Mesendoderm (in vitro differentiated cells): ENCODE measurements at regions not wholly inside any gene's neighbourhood (a gene's known extent, or its start where the extent isn't known, plus 50 kb on each side); places are given as distances from the start of the nearest gene placed in this dataset.

Experiments
- DNase-seq: peaks from one replicate; pipeline ENCODE4 v3.0.0; 2013
- H2AK5ac ChIP-seq: 2 replicates; pipeline ENCODE4 v1.6.1; 2013; ENCODE audit warnings: low read length, inconsistent platforms
- H2BK120ac ChIP-seq: 2 replicates; pipeline ENCODE4 v1.6.1; 2013; ENCODE audit warnings: low read depth, mild to moderate bottlenecking, low read length, moderate library complexity, mixed read lengths
- H2BK15ac ChIP-seq: replicated peaks from 2 replicates; pipeline ENCODE4 v1.6.1; 2013; ENCODE audit warnings: low read depth, mild to moderate bottlenecking, moderate library complexity
- H2BK5ac ChIP-seq: 2 replicates; pipeline ENCODE4 v1.6.1; 2013; ENCODE audit warnings: low read length, inconsistent platforms
- H3K18ac ChIP-seq: 2 replicates; pipeline ENCODE4 v1.6.1; 2013; ENCODE audit warnings: mild to moderate bottlenecking, low read length, mixed read lengths
- H3K23ac ChIP-seq: one replicate; pipeline ENCODE4 v1.6.1; 2013; ENCODE audit warnings: low read length
- H3K27ac ChIP-seq: 2 replicates; pipeline ENCODE4 v1.5.1; 2013; ENCODE audit warnings: low read depth, mild to moderate bottlenecking, inconsistent platforms, low read length, moderate library complexity
- H3K27me3 ChIP-seq: 2 replicates; pipeline ENCODE4 v1.6.1; 2013; ENCODE audit warnings: low read length, control low read depth, mild to moderate bottlenecking, inconsistent platforms; ENCODE audit not compliant: insufficient read depth, poor library complexity
- H3K36me3 ChIP-seq: 2 replicates; pipeline ENCODE4 v1.6.1; 2013; ENCODE audit warnings: low read length, inconsistent platforms; ENCODE audit not compliant: control insufficient read depth, insufficient read depth
- H3K4ac ChIP-seq: one replicate; pipeline ENCODE4 v1.6.1; 2013; ENCODE audit warnings: low read depth, mild to moderate bottlenecking, low read length, moderate library complexity
- H3K4me1 ChIP-seq: 2 replicates; pipeline ENCODE4 v1.6.1; 2013; ENCODE audit warnings: low read depth, low read length, inconsistent platforms; ENCODE audit not compliant: control insufficient read depth
- H3K4me2 ChIP-seq: 2 replicates; pipeline ENCODE4 v1.6.1; 2013; ENCODE audit warnings: low read length
- H3K4me3 ChIP-seq: 2 replicates; pipeline ENCODE4 v1.5.1; 2013; ENCODE audit warnings: mild to moderate bottlenecking, low read length
- H3K56ac ChIP-seq: one replicate; pipeline ENCODE4 v1.6.1; 2013; ENCODE audit warnings: low read length
- H3K79me1 ChIP-seq: 2 replicates; pipeline ENCODE4 v1.6.1; 2013; ENCODE audit warnings: low read length, inconsistent platforms
- H3K79me2 ChIP-seq: 2 replicates; pipeline ENCODE4 v1.6.1; 2013; ENCODE audit warnings: mild to moderate bottlenecking, low read length; ENCODE audit not compliant: control insufficient read depth, insufficient read depth
- H3K9ac ChIP-seq: 2 replicates; pipeline ENCODE4 v1.6.1; 2013; ENCODE audit warnings: low read length, inconsistent platforms
- H4K5ac ChIP-seq: one replicate; pipeline ENCODE4 v1.6.1; 2013; ENCODE audit warnings: low read length
- H4K8ac ChIP-seq: one replicate; pipeline ENCODE4 v1.6.1; 2013; ENCODE audit warnings: low read depth, mild to moderate bottlenecking, control low read depth, low read length, moderate library complexity
- WGBS: extraction: QIAGEN DNeasy Blood & Tissue Kit; methylation state at CpG from one replicate; pipeline ENCODE4 v1.1.7; 2013; ENCODE audit warnings: low lambda C conversion rate, missing lambda C conversion rate; ENCODE audit not compliant: insufficient coverage; ENCODE audit errors: extremely low coverage; 5-methylcytosine and 5-hydroxymethylcytosine counted together

DNA sequence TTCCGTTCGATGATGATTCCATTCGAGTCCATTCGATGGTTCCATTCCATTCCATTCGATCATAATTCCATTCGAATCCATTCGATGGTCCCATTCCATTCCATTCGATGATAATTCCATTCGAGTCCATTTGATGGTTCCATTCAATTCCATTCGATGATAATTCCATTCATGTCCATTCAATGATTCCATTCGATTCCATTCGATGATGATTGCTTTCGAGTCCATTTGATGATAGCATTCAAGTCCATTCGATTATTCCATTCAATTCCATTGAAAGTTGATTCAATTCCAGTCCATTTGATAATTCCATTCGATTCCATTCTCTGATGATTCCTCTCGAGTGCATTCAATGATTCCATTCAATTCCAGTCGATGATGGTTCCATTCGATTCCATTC is 3895.3 kb downstream of the SRGAP2C start:
- Histone ChIP-seq H2BK5ac (no peak overlapping the region), H3K4me2 (no peak overlapping the region), H3K36me3 (no peaks in the 10 kb centered on the region), H3K56ac (no peak overlapping the region), H4K5ac (no peak overlapping the region), H3K18ac (no peak overlapping the region), H2AK5ac (no peak overlapping the region), H3K4ac (no peak overlapping the region), H3K9ac (no peak overlapping the region), H3K4me3 (peak overlapping the region; percentile 3), H2BK15ac (no peak overlapping the region), H3K27me3 (no peaks in the 10 kb centered on the region), H2BK120ac (no peak overlapping the region), H3K79me1 (no peaks in the 10 kb centered on the region), H3K79me2 (no peaks in the 10 kb centered on the region), H3K4me1 (no peaks in the 10 kb centered on the region), H3K23ac (no peak overlapping the region), H3K27ac (no peak overlapping the region), H4K8ac (no peak overlapping the region)
- DNase-seq = no peak
- 100% methylated on average over 4 of the region's 18 CpGs for WGBS

DNA sequence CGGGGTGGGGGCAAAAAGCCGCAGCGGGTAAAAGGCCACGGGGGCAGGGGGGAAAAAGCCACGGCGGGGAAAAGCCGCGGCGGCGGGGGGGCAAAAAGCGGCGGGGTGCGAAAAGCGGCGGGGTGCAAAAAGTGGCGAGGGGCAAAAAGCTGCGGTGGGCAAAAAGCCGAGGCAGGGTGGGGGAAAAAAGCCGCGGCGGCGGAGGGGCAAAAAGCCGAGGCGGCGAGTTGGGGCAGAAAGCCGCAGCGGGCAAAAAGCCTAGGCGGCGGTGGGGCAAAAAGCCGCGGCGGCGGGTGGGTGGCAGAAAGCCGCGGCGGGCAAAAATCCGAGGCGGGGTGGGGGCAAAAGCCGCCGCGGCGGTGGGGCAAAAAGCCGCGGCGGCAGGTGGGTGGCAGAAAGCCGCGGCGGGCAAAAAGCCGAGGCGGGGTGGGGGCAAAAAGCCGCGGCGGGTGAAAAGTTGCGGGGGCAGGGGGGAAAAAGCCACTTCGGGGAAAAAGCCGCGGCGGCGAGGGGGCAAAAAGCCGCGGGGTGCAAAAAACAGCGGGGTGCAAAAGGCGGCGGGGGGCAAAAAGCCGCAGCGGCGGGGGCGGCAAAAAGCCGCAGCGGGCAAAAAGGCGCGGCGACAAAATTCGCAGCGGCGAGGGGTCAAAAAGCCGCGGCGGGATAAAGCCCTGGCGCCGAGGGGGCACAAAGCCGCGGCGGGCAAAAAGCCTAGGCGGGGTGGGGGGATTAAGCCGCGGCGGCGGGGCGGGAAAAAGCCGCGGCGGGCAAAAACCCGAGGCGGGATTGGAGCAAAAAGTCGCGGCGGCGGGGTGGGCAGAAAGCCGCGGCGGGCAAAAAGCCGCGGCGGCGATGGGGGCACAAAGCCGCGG is 3901.2 kb downstream of the SRGAP2C start:
- H2BK5ac ChIP-seq = no peak overlapping the region
- no peak overlapping the region for H3K18ac ChIP-seq
- no peak overlapping the region for H3K56ac ChIP-seq
- H2BK15ac ChIP-seq = no peak overlapping the region
- H3K9ac ChIP-seq = no peak overlapping the region
- WGBS = no CpG with 5 or more reads among the region's 108 CpGs
- H3K27ac ChIP-seq = no peak overlapping the region
- no peaks in the 10 kb centered on the region for H3K27me3 ChIP-seq
- no peak for DNase-seq
- H3K36me3 ChIP-seq = no peaks in the 10 kb centered on the region
- H3K79me2 ChIP-seq = no peaks in the 10 kb centered on the region
- H3K23ac ChIP-seq = no peak overlapping the region
- H4K8ac ChIP-seq = no peak overlapping the region
- no peaks in the 10 kb centered on the region for H3K4me1 ChIP-seq
- H2BK120ac ChIP-seq = no peak overlapping the region
- H2AK5ac ChIP-seq = no peak overlapping the region
- no peaks in the 10 kb centered on the region for H3K79me1 ChIP-seq
- H3K4ac ChIP-seq = no peak overlapping the region
- H4K5ac ChIP-seq = no peak overlapping the region
- H3K4me3 ChIP-seq = no peak overlapping the region
- no peak overlapping the region for H3K4me2 ChIP-seq

- Histone ChIP-seq H3K4ac (no peak overlapping the region), H2BK15ac (no peak overlapping the region), H3K23ac (no peak overlapping the region), H3K36me3 (no peaks in the 10 kb centered on the region), H3K27ac (no peak overlapping the region), H3K4me1 (no peaks in the 10 kb centered on the region), H3K27me3 (no peaks in the 10 kb centered on the region), H3K4me2 (no peak overlapping the region), H3K56ac (no peak overlapping the region), H2AK5ac (no peak overlapping the region), H4K5ac (no peak overlapping the region), H2BK120ac (no peak overlapping the region), H3K18ac (no peak overlapping the region), H3K4me3 (no peak overlapping the region), H3K79me1 (no peaks in the 10 kb centered on the region), H4K8ac (no peak overlapping the region), H3K79me2 (no peaks in the 10 kb centered on the region), H3K9ac (no peak overlapping the region), H2BK5ac (no peak overlapping the region)
- WGBS = no CpG with 5 or more reads among the region's 45 CpGs
- no peak for DNase-seq
Measured at GRCh38 chr1:125086611-125087010, 3901.8 kb downstream of the SRGAP2C start.

GRCh38 chr1:125087247-125087646 is 3902.5 kb downstream of the SRGAP2C start:
- no peak overlapping the region for H3K23ac ChIP-seq
- H3K4me3 ChIP-seq = no peak overlapping the region
- no peak overlapping the region for H2AK5ac ChIP-seq
- no peak for DNase-seq
- H4K8ac ChIP-seq = no peak overlapping the region
- H3K56ac ChIP-seq = no peak overlapping the region
- WGBS = no CpG with 5 or more reads among the region's 55 CpGs
- H2BK120ac ChIP-seq = no peak overlapping the region
- no peaks in the 10 kb centered on the region for H3K36me3 ChIP-seq
- no peaks in the 10 kb centered on the region for H3K4me1 ChIP-seq
- no peak overlapping the region for H3K27ac ChIP-seq
- H3K79me1 ChIP-seq = no peaks in the 10 kb centered on the region
- H3K18ac ChIP-seq = no peak overlapping the region
- H2BK5ac ChIP-seq = no peak overlapping the region
- no peaks in the 10 kb centered on the region for H3K27me3 ChIP-seq
- no peak overlapping the region for H4K5ac ChIP-seq
- H3K4ac ChIP-seq = no peak overlapping the region
- H3K4me2 ChIP-seq = no peak overlapping the region
- H2BK15ac ChIP-seq = no peak overlapping the region
- H3K79me2 ChIP-seq = no peaks in the 10 kb centered on the region
- no peak overlapping the region for H3K9ac ChIP-seq

DNA sequence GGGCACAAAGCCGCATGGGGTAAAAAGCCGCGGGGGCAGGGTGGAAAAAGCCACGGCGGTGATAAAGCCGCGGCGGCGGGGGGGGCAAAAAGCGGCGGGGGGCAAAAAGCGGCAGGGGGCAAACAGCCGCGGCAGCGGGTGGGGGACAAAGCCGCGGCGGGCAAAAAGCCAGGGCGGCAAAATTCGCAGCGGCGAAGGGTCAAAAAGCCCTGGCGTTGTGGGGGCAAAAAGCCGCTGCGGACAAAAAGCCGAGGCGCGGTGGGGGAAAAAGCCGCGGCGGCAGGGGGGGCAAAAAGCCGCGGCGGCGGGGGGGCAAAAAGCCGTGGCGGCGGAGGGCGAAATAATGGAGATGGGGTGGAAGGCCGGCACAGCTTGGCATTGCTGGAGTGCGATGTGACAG is 3902.9 kb downstream of the SRGAP2C start:
- Histone ChIP-seq H2BK5ac (no peak overlapping the region), H2AK5ac (no peak overlapping the region), H3K27ac (no peak overlapping the region), H4K5ac (no peak overlapping the region), H3K18ac (no peak overlapping the region), H3K4ac (no peak overlapping the region), H3K36me3 (no peaks in the 10 kb centered on the region), H3K79me2 (no peaks in the 10 kb centered on the region), H3K9ac (no peak overlapping the region), H3K4me1 (no peaks in the 10 kb centered on the region), H4K8ac (no peak overlapping the region), H3K27me3 (no peaks in the 10 kb centered on the region), H3K79me1 (no peaks in the 10 kb centered on the region), H3K4me2 (no peak overlapping the region), H2BK15ac (no peak overlapping the region), H3K23ac (no peak overlapping the region), H3K56ac (no peak overlapping the region), H2BK120ac (no peak overlapping the region), H3K4me3 (no peak overlapping the region)
- WGBS = no CpG with 5 or more reads among the region's 41 CpGs
- no peak for DNase-seq
